ENCODE measurements at regions not wholly inside any gene's neighbourhood (a gene's known extent, or its start where the extent isn't known, plus 50 kb on each side); places are given as distances from the start of the nearest gene placed in this dataset.

DNA sequence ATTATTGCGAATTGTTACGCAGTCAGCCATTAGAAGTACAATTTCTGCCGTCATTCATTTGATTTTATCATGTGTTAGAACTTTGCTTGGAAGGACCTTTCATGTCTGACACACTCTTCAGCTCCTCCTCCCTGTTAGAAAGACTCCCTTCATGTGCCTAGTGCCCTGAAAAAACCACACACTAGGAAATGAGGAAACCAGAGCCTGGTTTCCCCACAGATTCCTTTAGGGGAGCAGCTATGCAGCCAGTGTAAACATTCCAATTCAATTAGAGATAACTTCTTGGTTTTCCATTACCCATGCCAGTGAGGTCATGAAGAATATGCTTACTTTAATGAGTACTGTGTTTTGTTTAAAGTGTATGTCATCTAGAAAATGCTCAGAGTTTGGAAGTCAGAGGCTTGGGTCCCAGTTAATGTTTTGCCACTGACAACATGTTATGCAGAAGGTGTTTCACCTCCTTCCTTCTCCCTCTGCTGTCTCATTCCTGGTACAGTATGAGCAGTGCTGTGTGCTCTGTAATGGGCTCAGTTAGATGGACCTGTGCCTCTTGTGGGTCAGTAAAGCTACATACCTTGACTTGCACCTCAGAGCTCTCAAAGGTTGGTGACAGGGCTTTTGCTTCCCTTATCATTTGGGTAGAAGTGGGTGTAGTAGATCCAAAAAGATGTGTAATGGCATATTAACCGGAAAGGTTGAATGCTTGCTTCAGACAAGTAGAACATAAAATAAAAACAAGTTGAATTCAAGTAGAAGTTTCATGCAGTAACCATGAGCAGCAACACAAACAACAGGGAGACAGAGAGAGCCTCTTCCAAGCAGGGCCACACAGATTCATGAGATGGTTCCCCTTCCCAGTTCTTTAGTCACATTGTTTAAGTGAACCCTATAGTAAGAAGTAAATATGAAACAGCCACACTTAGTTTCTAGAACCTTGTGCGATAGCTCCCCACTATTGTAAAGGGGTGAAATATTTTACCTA is 52.6 kb upstream of the TNFAIP8 start:
- no peak for DNase-seq (ENCODE audit: low spot score)
- TF ChIP-seq, protein P1, sequence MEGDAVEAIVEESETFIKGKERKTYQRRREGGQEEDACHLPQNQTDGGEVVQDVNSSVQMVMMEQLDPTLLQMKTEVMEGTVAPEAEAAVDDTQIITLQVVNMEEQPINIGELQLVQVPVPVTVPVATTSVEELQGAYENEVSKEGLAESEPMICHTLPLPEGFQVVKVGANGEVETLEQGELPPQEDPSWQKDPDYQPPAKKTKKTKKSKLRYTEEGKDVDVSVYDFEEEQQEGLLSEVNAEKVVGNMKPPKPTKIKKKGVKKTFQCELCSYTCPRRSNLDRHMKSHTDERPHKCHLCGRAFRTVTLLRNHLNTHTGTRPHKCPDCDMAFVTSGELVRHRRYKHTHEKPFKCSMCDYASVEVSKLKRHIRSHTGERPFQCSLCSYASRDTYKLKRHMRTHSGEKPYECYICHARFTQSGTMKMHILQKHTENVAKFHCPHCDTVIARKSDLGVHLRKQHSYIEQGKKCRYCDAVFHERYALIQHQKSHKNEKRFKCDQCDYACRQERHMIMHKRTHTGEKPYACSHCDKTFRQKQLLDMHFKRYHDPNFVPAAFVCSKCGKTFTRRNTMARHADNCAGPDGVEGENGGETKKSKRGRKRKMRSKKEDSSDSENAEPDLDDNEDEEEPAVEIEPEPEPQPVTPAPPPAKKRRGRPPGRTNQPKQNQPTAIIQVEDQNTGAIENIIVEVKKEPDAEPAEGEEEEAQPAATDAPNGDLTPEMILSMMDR (IDR thresholded peaks at IDR 0.05) = no peak
- Histone ChIP-seq H3K4me3 (no peak overlapping the region), H3K4me1 (peaks cover 0 to 12% of the 10 kb centered on the region in 2 donors), H3K27ac (peak overlapping the region in 1 of 2 donors; percentile 31), H3K9me3 (no peaks in the 10 kb centered on the region), H3K27me3 (no peaks in the 10 kb centered on the region), H3K36me3 (no peaks in the 10 kb centered on the region)

DNA sequence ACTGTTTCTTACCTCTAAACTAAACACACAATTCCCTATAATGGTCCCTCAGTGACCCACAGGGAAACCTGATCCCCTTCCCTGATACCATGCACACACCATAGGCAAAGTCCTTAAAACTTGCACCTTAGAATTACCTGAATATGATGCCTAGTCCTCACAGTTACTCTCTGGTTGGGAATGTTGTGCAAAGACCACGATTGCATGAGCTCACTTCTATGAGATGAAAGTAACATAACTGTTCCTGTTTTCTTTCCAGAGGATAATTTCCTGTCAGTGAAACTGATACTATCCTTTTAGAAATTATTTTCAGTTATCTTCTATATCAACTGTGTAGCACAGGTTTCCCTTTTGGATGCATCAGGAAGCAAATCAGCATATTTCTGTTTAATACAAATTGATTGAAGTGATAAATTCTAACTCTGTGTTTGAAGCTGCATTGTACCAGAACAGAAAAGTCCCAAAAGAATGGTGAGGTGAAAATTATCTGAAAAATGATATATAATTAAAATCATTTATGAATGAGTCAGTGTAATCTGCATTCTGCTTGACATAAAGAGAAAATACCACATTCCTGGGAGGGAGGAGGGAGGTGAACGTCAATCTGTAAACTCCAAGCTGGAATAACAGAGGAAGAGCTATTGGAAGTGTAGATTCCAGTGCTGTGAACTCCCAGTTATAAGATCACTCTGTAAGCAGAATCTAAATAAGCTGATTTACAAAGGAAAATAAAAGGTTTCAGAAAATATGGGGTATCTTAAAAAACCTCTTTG is 51.2 kb upstream of the TNFAIP8 start:
- Histone ChIP-seq H3K9me3 (no peaks in the 10 kb centered on the region), H3K4me1 (peaks cover 0 to 12% of the 10 kb centered on the region in 2 donors), H3K4me3 (no peak overlapping the region), H3K27ac (no peak overlapping the region), H3K36me3 (no peaks in the 10 kb centered on the region), H3K27me3 (no peaks in the 10 kb centered on the region)
- DNase-seq (ENCODE audit: low spot score) = no peak
- TF ChIP-seq, protein P1 (IDR thresholded peaks at IDR 0.05) = no peak

Data from right atrium auricular region (tissue), 2 donors.